ENCODE measurements at regions not wholly inside any gene's neighbourhood (a gene's known extent, or its start where the extent isn't known, plus 50 kb on each side); places are given as distances from the start of the nearest gene placed in this dataset.

DNA sequence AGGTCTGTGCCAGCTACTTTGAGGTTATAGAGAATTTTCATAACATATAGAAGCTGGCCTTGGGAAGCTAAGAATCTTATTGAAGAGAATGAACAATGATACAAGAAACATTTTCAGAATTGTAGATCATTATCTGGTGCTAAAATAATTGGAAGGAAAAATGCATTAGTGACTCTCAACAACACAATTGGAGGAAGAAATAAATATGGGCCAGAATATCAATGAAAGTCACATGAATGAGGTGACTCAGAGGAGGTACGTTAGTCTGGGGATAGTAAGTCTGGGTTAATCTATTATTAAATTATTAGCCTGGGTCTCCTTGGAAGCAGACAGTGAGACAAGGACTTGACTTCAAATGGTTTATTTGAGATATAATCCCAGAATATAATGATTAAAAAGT lies 529.3 kb upstream of the SLIT2 start:
- H3K27ac ChIP-seq (ENCODE audit: insufficient read depth, low read depth, low read length): peak overlapping the region; percentile 77
- no peaks in the 10 kb centered on the region for H3K9me1 ChIP-seq (replicated peaks; ENCODE audit: control insufficient read depth, extremely low read depth, insufficient read depth, low read length)
- H3K79me2 ChIP-seq (ENCODE audit: control insufficient read depth, insufficient read depth, low read length): no peaks in the 10 kb centered on the region
- no peaks in the 10 kb centered on the region for H3K27me3 ChIP-seq (ENCODE audit: control insufficient read depth in 2 of 2, insufficient read depth in 2 of 2, low read length in 2 of 2)
- no peak overlapping the region for H3K4me3 ChIP-seq (replicated peaks in 1 of 3; ENCODE audit: insufficient read depth in 1 of 3, low read depth in 1 of 3, low read length in 3 of 3)
- H3K9ac ChIP-seq (replicated peaks; ENCODE audit: extremely low read depth, insufficient read depth, low read length): peak overlapping the region; percentile 43
- no peak overlapping the region for H2AFZ ChIP-seq (ENCODE audit: low read depth, low read length)
- ChIA-PET CTCF (interaction anchor here (1.0 to 1.2 kb wide), 2 partner anchors 53 to 55 kb away, joined by 3 read pairs; no protein-coding TSS in a partner anchor), POLR2A (interaction anchor here (0.6 kb wide), 1 partner anchor 245 kb away, joined by 5 read pairs; no protein-coding TSS in a partner anchor)
- no peaks in the 10 kb centered on the region for H3K36me3 ChIP-seq (ENCODE audit: control insufficient read depth in 2 of 2, extremely low read depth in 1 of 2, insufficient read depth in 2 of 2, low read length in 2 of 2)
- FAIRE-seq (peak; percentile 67), DNase-seq (ENCODE audit: low read depth, low spot score) (peak; percentile 88)
- no TSS peak for BruUV-seq (replicated peaks)
- peak overlapping the region; percentile 23 for H3K4me2 ChIP-seq (ENCODE audit: insufficient read depth, low read length)
- dilution Hi-C loops (cut with MboI; ENCODE audit: extremely low pct_ligation_motif_present, low sequenced_read_pairs) (no loop called here), intact Hi-C loops (cut with micrococcal nuclease) (loop anchor here (1.0 to 5.0 kb wide), 4 partner anchors 8 to 320 kb away; no protein-coding TSS in a partner anchor)
- no peaks in the 10 kb centered on the region for H4K20me1 ChIP-seq (replicated peaks; ENCODE audit: control insufficient read depth, extremely low read depth, insufficient read depth, low read length)
- TF ChIP-seq MYC (IDR thresholded peaks at IDR 0.05; ENCODE audit: low read depth, low read length) (no peak), JUN (IDR thresholded peaks at IDR 0.05; ENCODE audit: borderline replicate concordance, insufficient read depth, insufficient read length, low read depth) (peak; percentile 90), GATA2 (IDR thresholded peaks at IDR 0.05; ENCODE audit: insufficient read depth, insufficient read length, low read depth, low read length) (peak; percentile 85), FOS (IDR thresholded peaks at IDR 0.05; ENCODE audit: borderline replicate concordance, insufficient read depth, low read length) (peak; percentile 63), POLR2A (IDR thresholded peaks at IDR 0.05; ENCODE audit: low read depth, low read length) (no peak), EZH2 (IDR thresholded peaks at IDR 0.05; ENCODE audit: borderline replicate concordance, low read depth, low read length, severe bottlenecking) (no peak), POLR2AphosphoS5 (IDR thresholded peaks at IDR 0.05; ENCODE audit: insufficient read depth, low read depth, low read length) (no peak)
- TF ChIP-seq, protein P1, sequence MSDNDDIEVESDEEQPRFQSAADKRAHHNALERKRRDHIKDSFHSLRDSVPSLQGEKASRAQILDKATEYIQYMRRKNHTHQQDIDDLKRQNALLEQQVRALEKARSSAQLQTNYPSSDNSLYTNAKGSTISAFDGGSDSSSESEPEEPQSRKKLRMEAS (IDR thresholded peaks at IDR 0.05; ENCODE audit: insufficient read depth, insufficient read length): no peak
- TF ChIP-seq, protein P2, sequence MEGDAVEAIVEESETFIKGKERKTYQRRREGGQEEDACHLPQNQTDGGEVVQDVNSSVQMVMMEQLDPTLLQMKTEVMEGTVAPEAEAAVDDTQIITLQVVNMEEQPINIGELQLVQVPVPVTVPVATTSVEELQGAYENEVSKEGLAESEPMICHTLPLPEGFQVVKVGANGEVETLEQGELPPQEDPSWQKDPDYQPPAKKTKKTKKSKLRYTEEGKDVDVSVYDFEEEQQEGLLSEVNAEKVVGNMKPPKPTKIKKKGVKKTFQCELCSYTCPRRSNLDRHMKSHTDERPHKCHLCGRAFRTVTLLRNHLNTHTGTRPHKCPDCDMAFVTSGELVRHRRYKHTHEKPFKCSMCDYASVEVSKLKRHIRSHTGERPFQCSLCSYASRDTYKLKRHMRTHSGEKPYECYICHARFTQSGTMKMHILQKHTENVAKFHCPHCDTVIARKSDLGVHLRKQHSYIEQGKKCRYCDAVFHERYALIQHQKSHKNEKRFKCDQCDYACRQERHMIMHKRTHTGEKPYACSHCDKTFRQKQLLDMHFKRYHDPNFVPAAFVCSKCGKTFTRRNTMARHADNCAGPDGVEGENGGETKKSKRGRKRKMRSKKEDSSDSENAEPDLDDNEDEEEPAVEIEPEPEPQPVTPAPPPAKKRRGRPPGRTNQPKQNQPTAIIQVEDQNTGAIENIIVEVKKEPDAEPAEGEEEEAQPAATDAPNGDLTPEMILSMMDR (IDR thresholded peaks at IDR 0.05; ENCODE audit: extremely low read depth in 1 of 2, insufficient read depth in 1 of 2, low read depth in 1 of 2, low read length in 2 of 2): no peak
- no peaks in the 10 kb centered on the region for H3K9me3 ChIP-seq (replicated peaks; ENCODE audit: control insufficient read depth, insufficient read depth, low read length)
- peaks cover 39% of the 10 kb centered on the region for H3K4me1 ChIP-seq (ENCODE audit: control insufficient read depth, extremely low read depth, insufficient read depth, low read length)

Data from endothelial cell of umbilical vein (primary cell).